HL-60 (cell line): ENCODE measurements at regions not wholly inside any gene's neighbourhood (a gene's known extent, or its start where the extent isn't known, plus 50 kb on each side); places are given as distances from the start of the nearest gene placed in this dataset.

Source experiments
- DNase-seq, 2 experiments: peaks; one replicate each; pipeline ENCODE4 v3.0.0-alpha.2; 2010 to 2020; ENCODE audit warnings: low read depth in 1 of 2, low spot score in 1 of 2
- H3K27ac ChIP-seq: fragments of 250-450 bp; sonication (Bioruptor Pico); replicated peaks from 2 replicates; pipeline ENCODE4 v1.5.1; 2020; ENCODE audit warnings: mild to moderate bottlenecking, moderate library complexity
- H3K27me3 ChIP-seq: fragments of 250-450 bp; sonication (Bioruptor Pico); 2 replicates; pipeline ENCODE4 v1.5.1; 2021; ENCODE audit warnings: mild to moderate bottlenecking, moderate library complexity; ENCODE audit not compliant: insufficient read depth, poor library complexity, severe bottlenecking
- H3K4me3 ChIP-seq: replicated peaks from 2 replicates; pipeline ENCODE4 v1.5.1; 2011; ENCODE audit warnings: mild to moderate bottlenecking, control low read depth, low read length; ENCODE audit not compliant: insufficient read depth
- CTCF ChIP-seq: IDR thresholded peaks from one replicate; pipeline ENCODE4 v1.5.1; 2011; ENCODE audit warnings: low read length, control low read depth, inconsistent platforms; ENCODE audit not compliant: insufficient read depth
- GABPA ChIP-seq: IDR thresholded peaks from 2 replicates; pipeline ENCODE4 v1.6.1; 2012; ENCODE audit warnings: low read depth
- POLR2AphosphoS5 ChIP-seq: IDR thresholded peaks from 2 replicates; pipeline ENCODE4 v1.6.1; 2012; ENCODE audit warnings: low read depth
- SPI1 ChIP-seq: IDR thresholded peaks from 2 replicates; pipeline ENCODE4 v1.6.1; 2012; ENCODE audit warnings: low read depth, mild to moderate bottlenecking, borderline replicate concordance
- TF ChIP-seq, protein P1 (sequence below): IDR thresholded peaks from 2 replicates; pipeline ENCODE4 v1.6.1; 2012; ENCODE audit warnings: low read depth; ENCODE audit not compliant: insufficient replicate concordance

- DNase-seq: no peak
- TF ChIP-seq CTCF (no peak), SPI1 (no peak), GABPA (no peak), POLR2AphosphoS5 (no peak)
- TF ChIP-seq, protein P1, sequence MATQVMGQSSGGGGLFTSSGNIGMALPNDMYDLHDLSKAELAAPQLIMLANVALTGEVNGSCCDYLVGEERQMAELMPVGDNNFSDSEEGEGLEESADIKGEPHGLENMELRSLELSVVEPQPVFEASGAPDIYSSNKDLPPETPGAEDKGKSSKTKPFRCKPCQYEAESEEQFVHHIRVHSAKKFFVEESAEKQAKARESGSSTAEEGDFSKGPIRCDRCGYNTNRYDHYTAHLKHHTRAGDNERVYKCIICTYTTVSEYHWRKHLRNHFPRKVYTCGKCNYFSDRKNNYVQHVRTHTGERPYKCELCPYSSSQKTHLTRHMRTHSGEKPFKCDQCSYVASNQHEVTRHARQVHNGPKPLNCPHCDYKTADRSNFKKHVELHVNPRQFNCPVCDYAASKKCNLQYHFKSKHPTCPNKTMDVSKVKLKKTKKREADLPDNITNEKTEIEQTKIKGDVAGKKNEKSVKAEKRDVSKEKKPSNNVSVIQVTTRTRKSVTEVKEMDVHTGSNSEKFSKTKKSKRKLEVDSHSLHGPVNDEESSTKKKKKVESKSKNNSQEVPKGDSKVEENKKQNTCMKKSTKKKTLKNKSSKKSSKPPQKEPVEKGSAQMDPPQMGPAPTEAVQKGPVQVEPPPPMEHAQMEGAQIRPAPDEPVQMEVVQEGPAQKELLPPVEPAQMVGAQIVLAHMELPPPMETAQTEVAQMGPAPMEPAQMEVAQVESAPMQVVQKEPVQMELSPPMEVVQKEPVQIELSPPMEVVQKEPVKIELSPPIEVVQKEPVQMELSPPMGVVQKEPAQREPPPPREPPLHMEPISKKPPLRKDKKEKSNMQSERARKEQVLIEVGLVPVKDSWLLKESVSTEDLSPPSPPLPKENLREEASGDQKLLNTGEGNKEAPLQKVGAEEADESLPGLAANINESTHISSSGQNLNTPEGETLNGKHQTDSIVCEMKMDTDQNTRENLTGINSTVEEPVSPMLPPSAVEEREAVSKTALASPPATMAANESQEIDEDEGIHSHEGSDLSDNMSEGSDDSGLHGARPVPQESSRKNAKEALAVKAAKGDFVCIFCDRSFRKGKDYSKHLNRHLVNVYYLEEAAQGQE: no peak
- H3K27ac ChIP-seq: no peak overlapping the region
- H3K27me3 ChIP-seq: peaks cover 2% of the 10 kb centered on the region
- H3K4me3 ChIP-seq: no peak overlapping the region
These were observed 244.3 kb downstream of the RNF144A start for GRCh38 chr2:7161501-7161900.

DNA sequence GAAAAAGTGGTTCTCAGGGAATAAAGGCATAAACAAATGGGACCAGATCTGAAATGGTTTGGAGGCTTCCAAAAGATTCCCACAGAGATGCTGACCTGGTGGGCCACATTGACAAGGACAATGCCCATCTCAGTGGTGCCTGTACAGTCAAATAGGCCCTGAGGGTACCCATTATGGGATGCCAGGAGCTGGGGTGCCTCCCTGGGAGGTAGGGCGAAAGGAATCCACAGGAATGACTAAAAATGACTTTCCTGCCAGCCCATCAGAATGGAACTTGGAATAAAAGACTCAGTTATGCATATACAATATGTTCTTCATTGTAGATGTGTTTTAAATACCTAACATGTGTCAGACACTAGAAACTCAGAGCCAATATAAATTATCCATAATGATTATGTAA is 248.5 kb downstream of the RNF144A start:
- Histone ChIP-seq H3K27ac (no peak overlapping the region), H3K27me3 (peaks cover 2% of the 10 kb centered on the region), H3K4me3 (no peak overlapping the region)
- no peak for DNase-seq
- no peak for TF ChIP-seq GABPA
- no peak for TF ChIP-seq CTCF
- no peak for TF ChIP-seq SPI1
- TF ChIP-seq POLR2AphosphoS5: no peak
- TF ChIP-seq, protein P1: no peak

DNA sequence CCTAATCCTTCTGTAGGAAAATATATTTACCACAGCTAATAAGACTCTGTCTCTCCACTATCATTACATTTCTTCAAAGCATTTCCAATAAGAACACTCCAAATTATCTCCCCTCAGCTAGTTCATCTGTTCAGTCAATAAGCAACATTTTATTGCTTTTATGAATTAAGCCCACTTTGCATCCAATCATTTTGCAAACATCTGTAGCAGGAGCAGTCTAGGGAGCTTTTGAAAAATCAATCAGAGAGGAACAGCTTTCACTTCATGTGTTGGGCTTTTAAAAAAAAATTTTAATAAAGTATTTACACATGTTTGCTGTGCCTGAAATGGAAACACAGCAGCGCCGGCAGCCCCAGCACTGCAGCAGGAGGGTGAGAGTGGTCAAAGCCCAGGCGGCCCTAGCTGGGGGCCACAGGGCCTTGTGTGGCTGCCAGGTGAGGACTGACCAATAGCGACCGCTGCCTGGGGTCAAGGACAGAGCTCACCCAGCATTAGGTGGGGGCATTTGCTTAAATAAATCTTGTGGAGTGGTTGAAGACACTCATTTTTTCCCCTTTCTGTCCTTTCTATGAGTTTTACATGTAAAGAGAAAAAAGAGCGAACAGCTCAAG is 250.7 kb downstream of the RNF144A start:
- TF ChIP-seq CTCF (no peak), GABPA (no peak), POLR2AphosphoS5 (no peak), SPI1 (no peak)
- TF ChIP-seq, protein P1: no peak
- no peak overlapping the region for H3K27ac ChIP-seq
- DNase-seq: no peak

More for the DNA sequence above, 250.7 kb downstream of the RNF144A start:
- H3K27me3 ChIP-seq: peaks cover 2% of the 10 kb centered on the region
- H3K4me3 ChIP-seq: no peak overlapping the region
